HG03097 (cell line): ENCODE measurements at regions not wholly inside any gene's neighbourhood (a gene's known extent, or its start where the extent isn't known, plus 50 kb on each side); places are given as distances from the start of the nearest gene placed in this dataset.
"Not testable (repeated sequence)": the region's sequence is repeated elsewhere in the genome, so short reads cannot be mapped to it uniquely, and the experiment has no call there.

ENCODE experiments used
- ATAC-seq: cut with Tn5 transposase; IDR thresholded peaks from one replicate; pipeline ENCODE4 v1.9.1; 2021; ENCODE audit not compliant: unreplicated experiment, low FRiP score

DNA sequence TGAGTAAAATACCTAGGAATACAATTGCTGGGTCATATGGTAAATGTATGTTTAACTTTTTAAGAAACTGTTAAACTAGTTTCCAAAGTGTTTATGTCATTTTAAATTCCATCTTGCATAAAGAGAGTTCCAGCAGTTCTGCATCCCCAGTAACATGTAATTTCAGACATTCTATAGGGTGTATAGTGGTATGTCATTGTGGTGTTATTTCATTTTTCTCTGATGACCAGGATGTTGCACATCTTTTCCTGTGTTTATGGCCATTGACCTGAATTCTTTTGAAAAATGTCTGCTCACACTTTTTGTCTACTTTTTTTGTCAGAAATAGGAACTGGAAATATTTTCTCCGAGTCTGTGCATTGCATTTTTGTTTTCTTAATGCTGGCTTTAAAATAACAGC is 128.9 kb downstream of the TMEM200A start:
- ATAC-seq = no peak

DNA sequence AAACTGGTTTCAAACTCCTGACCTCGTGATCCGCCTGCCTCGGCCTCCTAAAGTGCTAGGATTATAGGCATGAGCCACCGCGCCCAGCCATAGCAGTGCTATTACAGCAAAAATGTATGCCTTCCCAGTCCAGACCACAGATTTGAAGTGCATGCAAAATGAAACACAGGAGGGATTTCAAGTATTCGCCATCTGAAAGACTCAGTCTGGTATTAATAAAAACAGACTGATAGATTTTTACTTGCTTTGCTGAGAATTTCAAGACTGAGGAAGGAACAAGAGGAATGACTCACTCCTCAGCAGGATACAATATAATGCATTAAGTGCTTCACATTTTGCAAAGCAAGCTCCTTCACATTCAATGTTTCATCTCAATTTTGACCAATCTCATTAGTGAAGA is 134.9 kb downstream of the TMEM200A start:
- no peak for ATAC-seq

DNA sequence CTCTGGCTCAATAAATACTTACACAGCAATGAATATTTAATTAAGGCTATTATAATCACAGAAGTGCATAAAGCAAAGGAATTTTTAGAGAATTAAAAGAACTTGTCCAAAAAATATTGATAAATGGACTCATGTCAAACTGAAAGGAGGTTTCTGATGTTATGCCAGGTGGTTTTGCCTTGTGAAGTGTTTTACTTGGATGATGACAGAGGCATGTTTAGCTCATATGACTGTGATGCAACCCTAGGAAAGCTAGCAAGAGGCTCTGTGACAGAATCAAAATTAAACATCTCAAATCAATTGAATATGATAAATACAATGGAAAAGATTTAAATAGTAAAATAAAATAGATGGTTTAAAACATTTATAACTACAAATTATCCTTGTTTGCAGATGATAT is 137.3 kb downstream of the TMEM200A start:
- ATAC-seq = no peak

DNA sequence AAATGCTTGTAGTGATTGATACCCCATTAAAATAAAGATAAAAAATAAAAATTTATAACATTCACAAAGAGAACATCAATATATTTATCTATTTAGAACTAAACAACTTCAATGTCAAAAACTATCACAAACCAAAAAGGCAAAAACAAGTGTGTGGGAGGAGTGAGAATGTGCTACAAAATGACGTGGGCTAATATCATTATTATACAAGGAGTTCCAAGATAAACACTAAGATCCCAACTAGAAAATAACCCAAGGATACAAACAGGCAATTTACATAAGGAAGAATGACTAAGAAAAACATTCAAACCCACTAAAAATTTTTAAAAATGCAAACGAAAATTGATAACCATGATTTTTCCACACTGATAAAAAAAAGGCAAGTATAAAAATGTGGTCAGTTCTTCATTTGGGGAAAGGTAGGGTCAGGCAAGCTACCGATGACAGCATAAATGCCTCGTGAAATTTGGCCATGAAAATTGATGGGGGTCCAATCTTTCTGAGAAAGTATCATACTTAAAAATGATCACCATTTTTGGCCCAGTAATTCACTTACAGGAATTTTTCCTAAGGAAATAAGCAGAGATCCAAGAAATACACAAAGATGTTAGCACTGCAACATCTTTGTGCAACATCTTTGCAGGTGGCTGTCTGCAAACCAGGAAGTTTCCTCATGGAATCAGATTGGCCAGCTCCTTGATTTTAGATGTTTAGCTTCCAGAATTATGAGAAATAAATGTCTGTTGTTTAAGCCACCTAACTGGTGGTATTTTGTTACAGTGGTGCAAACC is 140.2 kb downstream of the TMEM200A start:
- ATAC-seq = no peak

DNA sequence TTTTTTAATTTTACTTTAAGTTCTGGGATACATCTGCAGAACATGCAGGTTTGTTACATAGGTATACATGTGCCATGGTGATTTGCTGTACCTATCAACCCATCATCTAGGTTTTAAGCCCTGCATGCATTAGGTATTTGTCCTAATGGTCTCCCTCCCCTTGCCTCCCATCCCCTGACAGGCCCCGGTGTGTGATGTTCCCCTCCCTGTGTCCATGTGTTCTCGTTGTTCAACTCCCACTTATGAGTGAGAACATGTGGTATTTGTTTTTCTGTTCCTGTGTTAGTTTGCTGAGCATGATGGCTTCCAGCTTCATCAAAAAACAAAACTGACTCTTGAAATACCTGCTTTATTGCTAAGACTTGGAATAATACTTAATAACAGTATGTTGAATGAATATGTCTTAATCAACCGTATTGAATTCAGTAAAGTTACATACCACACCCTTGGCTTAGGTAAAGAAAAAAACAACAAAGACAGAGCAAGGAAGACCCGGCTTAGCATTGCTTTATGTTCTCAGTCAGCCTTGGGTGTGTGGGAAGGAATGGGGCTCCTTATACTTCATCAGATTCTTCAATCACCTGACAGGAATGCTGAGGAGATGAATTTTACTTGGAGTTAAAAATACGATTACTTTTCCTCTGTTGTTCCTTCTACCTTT is 141.3 kb downstream of the TMEM200A start:
- not testable (repeated sequence) for ATAC-seq

DNA sequence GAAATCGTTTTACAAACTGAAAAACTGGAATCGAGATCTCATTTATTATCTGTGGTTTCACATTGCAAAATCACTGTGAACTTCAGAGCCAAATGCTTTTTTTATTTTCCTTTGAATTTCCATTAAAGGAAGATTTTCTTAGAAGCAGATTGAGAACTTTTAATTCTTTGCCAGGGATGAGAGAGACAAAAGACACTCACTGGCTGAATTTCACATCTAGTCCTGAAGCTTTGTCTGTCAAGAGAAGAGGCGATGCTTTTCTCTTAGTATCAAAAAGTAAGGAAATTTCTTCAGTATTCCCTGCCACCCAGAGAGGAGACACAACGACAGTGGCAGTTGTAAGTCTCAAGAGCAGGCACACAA is 141.8 kb downstream of the TMEM200A start:
- no peak for ATAC-seq

DNA sequence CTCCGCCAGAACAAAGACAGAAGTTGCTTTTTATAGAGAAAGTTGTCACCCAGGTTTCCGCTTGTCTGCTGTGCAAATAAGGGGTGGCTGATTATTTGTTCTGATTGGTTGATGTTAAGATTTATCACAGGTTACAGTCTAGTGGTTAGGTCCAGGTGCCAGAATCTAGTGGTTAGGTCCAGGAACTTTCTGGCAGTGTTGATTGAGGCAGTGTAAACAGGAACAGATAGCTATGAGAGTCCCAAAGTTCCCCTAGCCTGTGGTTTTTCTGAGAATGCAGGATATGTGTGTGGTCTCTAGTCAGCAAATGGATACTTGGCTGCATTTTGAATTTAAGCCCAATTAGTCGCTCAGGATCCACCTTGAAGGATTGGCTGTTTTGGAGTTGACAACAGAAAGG is 148.0 kb downstream of the TMEM200A start:
- peak; percentile 54 for ATAC-seq

DNA sequence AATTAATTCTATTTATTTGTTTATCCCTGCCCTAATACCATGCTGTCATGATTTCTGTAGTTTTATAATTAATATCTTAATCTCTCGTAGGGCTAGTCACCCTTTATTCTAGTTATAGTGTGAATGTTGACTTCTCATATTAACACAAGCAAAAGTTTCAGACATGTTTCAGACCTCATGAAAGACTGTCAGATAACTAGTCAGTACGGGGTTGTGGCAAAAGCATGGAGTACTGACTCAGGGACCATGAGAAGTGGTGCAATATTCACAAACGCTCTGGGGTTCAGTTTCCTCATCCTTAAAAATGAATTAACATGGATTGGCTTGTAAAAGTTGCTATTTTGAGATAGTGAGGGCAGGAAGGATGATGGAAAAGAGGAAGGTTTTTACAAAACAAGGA is 148.9 kb downstream of the TMEM200A start:
- ATAC-seq = no peak

DNA sequence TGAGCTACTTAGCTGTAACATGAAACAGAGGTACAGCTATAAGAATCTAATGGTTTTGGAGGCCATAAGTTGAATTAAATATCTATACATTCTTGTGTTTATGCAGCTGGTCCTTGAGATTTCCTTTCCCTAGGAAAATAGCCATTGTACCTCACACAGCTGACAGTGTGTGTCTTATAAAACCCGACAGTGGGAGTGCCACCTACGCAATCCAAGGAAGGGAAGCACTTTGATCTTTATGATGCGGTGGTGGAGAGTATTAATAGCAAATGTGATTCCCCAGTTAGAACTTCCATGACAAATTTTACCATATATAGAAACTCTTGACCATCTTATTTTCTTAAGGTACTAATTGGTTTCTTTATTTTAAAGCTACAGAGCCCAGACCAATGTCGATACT is 149.5 kb downstream of the TMEM200A start:
- ATAC-seq = no peak

DNA sequence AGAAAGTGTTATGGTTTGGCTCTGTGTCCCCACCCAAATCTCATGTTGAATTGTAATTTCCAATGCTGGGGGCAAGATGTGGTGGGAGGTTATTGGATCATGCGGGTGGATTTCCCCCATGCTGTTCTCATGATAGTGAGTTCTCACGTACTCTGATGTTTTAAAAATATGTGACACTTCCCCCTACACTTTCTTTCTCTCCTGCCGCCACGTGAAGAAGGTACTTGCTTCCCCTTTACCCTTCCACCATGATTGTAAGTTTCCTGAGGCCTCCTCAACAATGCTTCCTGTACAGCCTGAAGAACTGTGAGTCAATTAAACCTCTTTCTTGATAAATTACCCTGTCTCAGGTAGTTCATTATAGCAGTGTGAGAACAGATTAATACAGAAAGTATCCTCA is 150.8 kb downstream of the TMEM200A start:
- ATAC-seq = no peak

DNA sequence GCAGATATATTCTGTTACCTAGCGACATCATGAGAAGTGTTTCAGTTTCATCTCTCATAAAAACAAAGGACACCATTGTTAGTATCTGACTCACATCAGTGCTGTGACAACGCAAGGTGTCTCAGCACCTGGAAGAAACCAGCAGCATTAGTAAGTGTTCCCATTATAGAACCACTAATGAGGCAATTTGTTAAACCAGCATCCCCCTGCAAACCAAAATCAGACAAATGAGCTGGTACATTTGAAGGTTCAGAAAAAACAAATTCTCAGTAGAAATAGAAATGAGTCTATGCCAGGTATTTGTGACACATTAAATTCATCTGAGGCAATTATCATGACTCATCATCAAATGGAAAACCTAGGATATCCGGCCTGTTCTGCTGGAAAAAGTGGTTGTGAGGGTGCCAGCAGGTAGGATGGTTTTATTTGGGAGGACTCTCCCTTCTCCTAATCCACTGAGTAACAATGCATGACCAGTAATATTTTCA is 151.7 kb downstream of the TMEM200A start:
- ATAC-seq = peak; percentile 67

DNA sequence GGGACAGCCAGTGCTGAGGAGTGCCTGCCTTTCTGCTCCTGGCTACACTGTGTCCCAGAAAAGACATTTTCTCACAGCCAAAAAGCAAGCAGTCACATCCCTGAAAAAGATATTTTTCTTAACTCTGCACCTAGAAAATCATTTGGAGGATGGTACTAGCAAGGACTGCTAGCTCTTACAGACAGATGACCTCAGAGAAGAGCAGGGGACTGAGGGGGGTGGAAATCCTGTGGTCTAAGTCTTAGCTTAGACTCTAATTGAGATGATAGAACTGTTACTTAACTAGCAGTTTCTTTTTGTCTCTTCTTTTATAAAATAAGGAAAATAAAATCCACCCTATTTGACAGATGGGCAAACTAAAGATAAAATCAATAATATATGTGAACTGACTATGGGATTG is 152.8 kb downstream of the TMEM200A start:
- ATAC-seq = no peak

DNA sequence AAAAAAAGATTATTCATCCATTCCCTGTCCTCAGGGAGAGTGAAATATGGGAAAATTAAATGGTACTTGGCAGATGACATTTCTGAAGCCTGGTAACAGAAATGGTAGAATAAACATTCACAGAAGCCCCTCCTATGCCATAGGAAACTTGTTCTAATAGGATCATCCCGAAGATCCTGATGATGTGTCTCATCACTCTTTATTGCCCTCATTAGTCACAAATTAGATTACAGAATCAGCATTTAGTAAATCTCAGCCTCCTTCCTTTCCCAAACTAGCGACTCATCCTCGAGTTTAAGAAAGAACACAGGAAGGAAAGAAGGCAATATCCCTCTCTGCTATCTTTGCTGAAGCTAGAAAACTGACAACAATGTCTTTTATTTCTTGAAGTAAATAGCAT is 154.4 kb downstream of the TMEM200A start:
- ATAC-seq = no peak

DNA sequence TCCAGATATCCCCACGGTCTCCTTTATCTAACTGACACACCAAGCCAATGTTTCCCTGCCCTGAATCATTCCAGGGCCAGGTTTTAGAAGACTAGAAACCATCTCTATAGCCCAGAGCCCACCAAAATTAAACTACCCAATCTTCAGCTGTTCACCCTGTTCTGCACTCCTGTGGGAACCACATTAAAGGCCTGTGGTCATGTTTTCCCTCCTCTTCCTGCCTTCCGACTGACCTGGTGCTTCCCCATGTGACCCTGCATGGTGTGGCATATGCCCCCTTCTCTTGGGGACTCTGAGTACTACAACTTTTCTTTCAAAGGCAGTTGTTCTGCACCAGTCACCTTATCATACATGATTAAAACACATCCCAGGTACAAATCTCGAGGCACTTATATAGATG is 155.0 kb downstream of the TMEM200A start:
- no peak for ATAC-seq

DNA sequence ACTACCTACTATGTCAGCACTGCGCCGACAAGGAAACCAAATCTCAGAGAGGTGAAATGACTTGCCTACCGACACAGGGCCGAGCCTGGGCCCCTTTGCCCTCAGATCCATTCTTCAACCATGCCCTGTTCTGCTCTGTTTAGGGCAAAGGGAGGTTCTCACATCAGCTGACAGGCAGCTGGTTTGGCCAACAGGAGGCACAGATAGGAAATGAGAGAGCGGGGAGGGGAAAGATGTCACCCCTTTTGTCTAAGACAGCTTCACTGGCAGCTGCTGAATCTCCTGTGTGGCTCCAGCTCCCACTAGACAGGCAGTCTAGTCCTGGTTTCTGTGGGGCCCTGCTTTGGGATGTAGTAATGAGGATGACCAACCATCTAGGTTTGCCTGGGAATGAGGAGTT is 158.7 kb downstream of the TMEM200A start:
- no peak for ATAC-seq

DNA sequence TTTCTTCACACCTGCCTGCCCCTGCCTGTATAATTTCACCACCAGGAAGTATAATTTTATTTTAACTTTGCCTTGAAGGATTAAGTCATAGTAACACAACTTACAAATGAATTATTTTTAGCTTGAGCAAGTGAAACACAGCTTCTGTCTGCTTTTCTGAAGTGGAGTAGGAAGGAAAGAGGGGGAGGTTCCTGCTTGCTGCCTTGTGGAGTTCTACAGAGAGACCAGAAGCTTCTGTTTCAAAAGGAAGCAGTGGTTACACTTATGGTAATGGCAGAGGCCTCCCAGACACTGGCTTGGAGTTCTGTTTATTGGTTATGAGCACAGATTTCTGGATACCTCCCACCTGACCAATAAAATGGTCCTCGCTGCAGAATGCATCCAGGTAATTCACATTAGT is 159.6 kb downstream of the TMEM200A start:
- no peak for ATAC-seq

DNA sequence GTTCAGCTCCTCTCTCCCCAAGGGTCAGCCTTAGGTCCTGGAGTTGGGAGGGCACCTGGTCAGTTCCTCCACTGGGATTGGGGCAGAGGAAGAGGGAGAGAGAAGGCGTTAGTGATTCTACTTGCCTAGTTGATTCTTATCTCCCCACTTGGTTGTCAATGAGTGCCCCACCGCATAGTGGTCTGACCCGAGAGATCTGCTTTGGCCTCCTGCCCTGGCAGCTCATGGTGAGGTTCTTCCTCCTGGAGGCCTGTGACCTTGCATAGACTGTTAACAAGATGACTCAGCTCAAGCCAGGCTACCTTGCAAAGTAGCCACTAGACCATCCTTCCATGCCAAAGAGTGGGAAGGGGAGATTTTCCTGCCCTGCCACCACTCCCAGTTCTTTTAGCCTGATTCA is 160.6 kb downstream of the TMEM200A start:
- no peak for ATAC-seq

DNA sequence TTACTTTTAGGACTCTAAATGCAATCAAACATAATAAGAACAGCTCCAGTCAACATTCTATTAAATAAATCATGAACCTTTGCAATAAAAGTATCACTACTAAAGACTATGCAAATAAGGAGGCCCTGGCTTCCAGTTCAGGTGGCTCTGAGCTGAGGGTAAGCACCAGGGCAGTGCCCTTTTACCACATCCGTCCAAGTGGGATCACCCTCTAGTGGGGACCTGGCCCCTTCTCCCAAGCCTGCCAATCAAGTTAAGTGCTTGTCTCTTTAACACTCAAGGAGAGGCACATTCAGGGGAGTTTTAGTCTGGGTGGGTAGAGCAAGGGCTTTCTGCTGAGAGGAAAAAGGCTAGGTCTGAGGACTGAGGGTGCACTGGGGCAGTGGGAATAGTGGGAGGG is 161.4 kb downstream of the TMEM200A start:
- ATAC-seq = no peak

DNA sequence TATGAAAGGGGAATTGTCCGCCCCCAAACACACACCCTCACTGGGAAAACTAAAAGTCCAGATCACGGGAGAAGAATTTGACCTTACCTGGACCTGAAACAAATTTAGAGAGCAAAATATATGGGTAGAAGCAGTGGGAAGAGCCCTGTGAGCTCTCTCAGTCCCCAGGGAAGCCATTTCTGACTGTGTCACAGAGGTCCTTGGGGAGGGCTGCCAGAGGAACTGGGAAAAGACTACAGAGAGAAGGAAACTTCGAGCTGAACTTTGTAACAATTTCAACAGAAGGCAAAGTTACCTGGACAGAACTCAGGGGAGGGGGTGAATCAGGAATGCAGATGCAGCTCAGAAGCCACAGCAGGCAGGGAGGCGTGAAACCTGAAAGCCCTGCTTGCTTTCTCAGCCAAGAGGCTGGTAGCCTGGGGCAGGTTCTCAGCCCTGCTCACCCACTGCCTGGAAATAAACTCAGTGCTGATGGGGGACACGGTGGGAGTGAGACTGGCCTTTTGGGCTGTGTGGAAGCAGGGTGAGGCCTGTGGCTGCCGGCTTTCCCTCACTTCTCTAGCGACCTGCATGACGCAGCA is 163.8 kb downstream of the TMEM200A start:
- ATAC-seq = no peak

DNA sequence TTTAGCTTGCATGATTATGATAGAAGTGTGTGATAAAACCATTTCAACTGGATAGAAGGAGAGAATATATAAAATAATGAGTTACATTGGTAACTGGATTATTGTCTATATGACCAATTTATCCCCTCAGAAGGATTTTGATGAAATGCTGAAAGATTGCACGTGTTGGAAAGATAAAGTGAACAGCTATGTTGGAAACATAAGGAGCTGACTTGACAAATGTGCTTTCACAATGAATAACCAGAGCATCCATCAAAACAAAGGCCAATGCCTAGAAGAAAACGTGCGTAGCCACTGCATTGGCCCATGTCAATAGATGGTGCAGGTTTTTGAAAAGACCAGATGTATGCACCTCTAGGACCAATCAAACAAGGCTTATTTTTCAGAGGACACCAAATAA is 168.8 kb downstream of the TMEM200A start:
- ATAC-seq = no peak

DNA sequence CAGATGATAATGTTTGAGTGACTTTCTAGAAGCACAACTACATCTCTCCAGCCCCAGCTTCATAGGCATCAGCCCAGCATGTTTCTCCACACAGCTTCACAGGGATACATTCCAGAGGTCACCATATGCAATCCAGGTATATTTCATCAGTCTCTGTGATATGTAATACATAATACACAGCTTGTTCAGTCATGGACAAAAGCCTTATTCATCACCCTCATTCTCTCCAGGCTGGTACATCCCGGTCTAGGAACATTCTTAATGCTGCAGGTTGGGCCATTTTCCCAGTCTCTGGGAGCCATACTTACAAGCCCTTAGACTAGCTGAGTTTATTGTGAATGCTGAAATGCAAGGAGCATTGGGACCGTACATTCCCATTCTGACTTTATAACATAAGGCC is 169.4 kb downstream of the TMEM200A start:
- no peak for ATAC-seq

DNA sequence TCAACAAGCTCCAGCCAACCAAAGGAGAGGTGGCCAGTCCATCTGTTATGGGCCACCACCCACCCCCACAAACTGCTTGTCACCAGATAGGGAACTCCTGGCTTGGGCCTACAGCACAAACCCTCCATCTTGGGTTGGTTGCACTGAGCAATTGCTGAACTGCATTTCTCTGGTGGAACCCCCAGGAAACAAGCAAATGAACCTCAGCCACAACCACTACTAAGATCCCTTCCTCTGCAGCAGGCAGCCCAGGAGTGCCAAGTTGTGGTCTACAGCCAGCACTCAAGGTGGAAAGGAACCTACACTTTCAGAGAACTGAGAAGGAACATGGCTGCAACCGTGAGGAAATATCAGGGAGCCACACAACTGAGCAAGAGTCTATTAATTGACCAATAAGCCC is 171.6 kb downstream of the TMEM200A start:
- no peak for ATAC-seq
